H1 (cell line): ENCODE measurements at regions not wholly inside any gene's neighbourhood (a gene's known extent, or its start where the extent isn't known, plus 50 kb on each side); places are given as distances from the start of the nearest gene placed in this dataset.

ENCODE experiments used
- CTCF ChIA-PET: fragments of 300-600 bp; sonication (Branson Sonifier 250); formaldehyde crosslinking; loops from one replicate; lab custom pipeline; 2021; ENCODE audit not compliant: partially characterized antibody; lab: Charles Lee
- POLR2A ChIA-PET: fragments of 300-600 bp; sonication (Branson Sonifier 250); formaldehyde crosslinking; loops from one replicate; lab custom pipeline; 2021; ENCODE audit warnings: inconsistent platforms; ENCODE audit not compliant: partially characterized antibody; lab: Charles Lee
- DNase-seq, 2 experiments: peaks; one replicate each; pipeline versions ENCODE4 v3.0.0 to v3.0.0-alpha.2; 2010 to 2022; ENCODE audit warnings: low spot score in 2 of 2, low read depth in 1 of 2, mixed read lengths in 1 of 2
- FAIRE-seq: peaks from 2 replicates; lab custom pipeline; 2011; peaks lifted over from hg19 to GRCh38; lab: Jason Lieb, UNC
- H2AFZ ChIP-seq: 2 replicates; pipeline ENCODE4 v1.8.1; 2012; ENCODE audit warnings: low read length, inconsistent platforms
- H2AK5ac ChIP-seq: 2 replicates; pipeline ENCODE4 v1.6.1; 2013; ENCODE audit warnings: low read depth, low read length
- H2BK120ac ChIP-seq: replicated peaks from 2 replicates; pipeline ENCODE3; 2013; ENCODE audit warnings: low read depth, low read length, inconsistent platforms
- H2BK12ac ChIP-seq: 2 replicates; pipeline ENCODE4 v1.6.1; 2013; ENCODE audit warnings: low read depth, low read length
- H2BK15ac ChIP-seq: 2 replicates; pipeline ENCODE4 v1.6.1; 2013; ENCODE audit warnings: low read length
- H2BK20ac ChIP-seq: 2 replicates; pipeline ENCODE4 v1.6.1; 2013; ENCODE audit warnings: low read length
- H2BK5ac ChIP-seq: 2 replicates; pipeline ENCODE4 v1.6.1; 2013; ENCODE audit warnings: low read depth, low read length
- H3K14ac ChIP-seq: 2 replicates; pipeline ENCODE4 v1.6.1; 2013; ENCODE audit warnings: inconsistent platforms; ENCODE audit not compliant: insufficient read length
- H3K18ac ChIP-seq: 2 replicates; pipeline ENCODE4 v1.6.1; 2013; ENCODE audit warnings: low read length; ENCODE audit errors: extremely low read depth
- H3K23ac ChIP-seq: 2 replicates; pipeline ENCODE4 v1.6.1; 2013; ENCODE audit warnings: inconsistent platforms; ENCODE audit not compliant: insufficient read length
- H3K23me2 ChIP-seq: 2 replicates; pipeline ENCODE4 v1.6.1; 2013; ENCODE audit warnings: low read depth, low read length
- H3K27ac ChIP-seq: 2 replicates; pipeline ENCODE4 v1.6.1; 2011; ENCODE audit warnings: low read depth, low read length, inconsistent platforms
- H3K27me3 ChIP-seq, 4 experiments: replicated peaks in 1 of 4; 1 replicate in 1 of 4; 2 replicates in 3 of 4; pipeline versions ENCODE4 v1.6.1 to v1.8.1; 2011 to 2013; ENCODE audit warnings: low read length in 3 of 4, mild to moderate bottlenecking in 3 of 4, inconsistent platforms in 2 of 4, mixed read lengths in 2 of 4, moderate library complexity in 1 of 4; ENCODE audit not compliant: control insufficient read depth in 3 of 4, insufficient read depth in 3 of 4; ENCODE audit errors: extremely low read depth in 1 of 4
- H3K36me3 ChIP-seq, 4 experiments: 2 replicates each; pipeline versions ENCODE4 v1.6.1 to v1.8.1; 2011 to 2013; ENCODE audit warnings: mild to moderate bottlenecking in 4 of 4, low read length in 3 of 4, moderate library complexity in 2 of 4, control low read depth in 1 of 4, inconsistent platforms in 1 of 4; ENCODE audit not compliant: insufficient read depth in 4 of 4, control insufficient read depth in 2 of 4
- H3K4ac ChIP-seq: replicated peaks from 2 replicates; pipeline ENCODE3; 2013; ENCODE audit warnings: low read length, low read depth, mixed read lengths, inconsistent platforms; ENCODE audit not compliant: insufficient read length
- H3K4me1 ChIP-seq, 4 experiments: replicated peaks in 1 of 4; 1 replicate in 1 of 4; 2 replicates in 3 of 4; pipeline versions ENCODE4 v1.6.1 to v1.8.1; 2011 to 2013; ENCODE audit warnings: low read length in 3 of 4, inconsistent platforms in 2 of 4, mixed read lengths in 1 of 4; ENCODE audit not compliant: insufficient read depth in 4 of 4, control insufficient read depth in 3 of 4
- H3K4me2 ChIP-seq, 2 experiments: 2 replicates each; pipeline versions ENCODE4 v1.6.1 to v1.8.1; 2011 to 2013; ENCODE audit warnings: low read depth in 2 of 2, low read length in 2 of 2, control low read depth in 1 of 2, inconsistent platforms in 1 of 2, mild to moderate bottlenecking in 1 of 2; ENCODE audit not compliant: insufficient read depth in 1 of 2
- H3K4me3 ChIP-seq, 4 experiments: fragments of 200-600, 300-600 bp in 1 of 4; sonication (generic), shearing (Covaris generic), sonication (Bioruptor Twin) in 1 of 4; 2 replicates each; pipeline versions ENCODE4 v1.5.1 to v1.8.1; 2011 to 2016; ENCODE audit warnings: low read length in 4 of 4, low read depth in 3 of 4, control low read depth in 2 of 4, inconsistent platforms in 2 of 4, mild to moderate bottlenecking in 2 of 4, mixed read lengths in 1 of 4, moderate library complexity in 1 of 4; ENCODE audit not compliant: insufficient read depth in 2 of 4; ENCODE audit errors: extremely low read depth in 1 of 4
- H3K56ac ChIP-seq: replicated peaks from 2 replicates; pipeline ENCODE3; 2013; ENCODE audit warnings: low read depth, mild to moderate bottlenecking, mixed read lengths, low read length, inconsistent platforms; ENCODE audit not compliant: insufficient read length
- H3K79me1 ChIP-seq: 2 replicates; pipeline ENCODE4 v1.6.1; 2013; ENCODE audit warnings: low read depth, low read length, control low read depth
- H3K79me2 ChIP-seq, 2 experiments: 2 replicates each; pipeline versions ENCODE4 v1.6.1 to v1.8.1; 2012 to 2013; ENCODE audit warnings: low read length in 2 of 2, mild to moderate bottlenecking in 2 of 2, inconsistent platforms in 1 of 2; ENCODE audit not compliant: insufficient read depth in 2 of 2, control insufficient read depth in 1 of 2
- H3K9ac ChIP-seq, 4 experiments: replicated peaks in 1 of 4; 1 replicate in 1 of 4; 2 replicates in 3 of 4; pipeline versions ENCODE4 v1.6.1 to v1.8.1; 2011 to 2013; ENCODE audit warnings: low read depth in 3 of 4, low read length in 3 of 4, control low read depth in 2 of 4, mild to moderate bottlenecking in 2 of 4, moderate library complexity in 2 of 4, inconsistent platforms in 1 of 4; ENCODE audit errors: extremely low read depth in 1 of 4
- H3K9me3 ChIP-seq, 2 experiments: 2 replicates each; pipeline versions ENCODE4 v1.6.1 to v1.8.1; 2012 to 2013; ENCODE audit warnings: mild to moderate bottlenecking in 2 of 2, moderate library complexity in 2 of 2, control low read depth in 1 of 2, inconsistent platforms in 1 of 2, low read depth in 1 of 2, low read length in 1 of 2, mixed read lengths in 1 of 2; ENCODE audit not compliant: insufficient read depth in 2 of 2
- H4K20me1 ChIP-seq, 2 experiments: replicated peaks in 1 of 2; 2 replicates each; pipeline versions ENCODE3 to v1.8.1; 2011 to 2013; ENCODE audit warnings: inconsistent platforms in 2 of 2, low read length in 2 of 2, mild to moderate bottlenecking in 1 of 2; ENCODE audit not compliant: insufficient read depth in 2 of 2, control insufficient read depth in 1 of 2
- H4K5ac ChIP-seq: 2 replicates; pipeline ENCODE4 v1.6.1; 2013; ENCODE audit warnings: low read length, low read depth, mixed read lengths, inconsistent platforms; ENCODE audit not compliant: insufficient read length
- H4K8ac ChIP-seq: 2 replicates; pipeline ENCODE4 v1.8.0; 2013; ENCODE audit warnings: mild to moderate bottlenecking, moderate library complexity, low read length, inconsistent platforms; ENCODE audit not compliant: insufficient read depth; ENCODE audit errors: extremely low read depth
- H4K91ac ChIP-seq: replicated peaks from 2 replicates; pipeline ENCODE3; 2013; ENCODE audit warnings: low read length, mixed read lengths, inconsistent platforms; ENCODE audit not compliant: insufficient read length
- BACH1 ChIP-seq: IDR thresholded peaks from 2 replicates; pipeline ENCODE4 v1.6.1; 2012; ENCODE audit warnings: low read length, improper control_type of control experiment
- BCL11A ChIP-seq, 2 experiments: IDR thresholded peaks; one replicate each; pipeline ENCODE4 v1.6.1; 2011; ENCODE audit warnings: low read depth in 2 of 2, low read length in 2 of 2, mild to moderate bottlenecking in 2 of 2
- CEBPB ChIP-seq: IDR thresholded peaks from 2 replicates; pipeline ENCODE4 v1.6.1; 2012; ENCODE audit warnings: low read depth, low read length
- CHD1 ChIP-seq: IDR thresholded peaks from 2 replicates; pipeline ENCODE4 v1.6.1; 2012; ENCODE audit warnings: low read depth, low read length, improper control_type of control experiment
- CREB1 ChIP-seq: IDR thresholded peaks from 2 replicates; pipeline ENCODE4 v1.6.1; 2012; ENCODE audit warnings: inconsistent platforms
- E2F6 ChIP-seq: IDR thresholded peaks from 2 replicates; pipeline ENCODE4 v1.6.1; 2012; ENCODE audit warnings: inconsistent platforms
- FOSL1 ChIP-seq: IDR thresholded peaks from 2 replicates; pipeline ENCODE4 v1.6.1; 2011; ENCODE audit warnings: mild to moderate bottlenecking, low read depth, low read length, moderate library complexity; ENCODE audit not compliant: insufficient read depth
- GABPA ChIP-seq: IDR thresholded peaks from 2 replicates; pipeline ENCODE4 v1.6.1; 2011; ENCODE audit warnings: mild to moderate bottlenecking, low read length, moderate library complexity, borderline replicate concordance; ENCODE audit not compliant: insufficient read depth
- GTF2F1 ChIP-seq: IDR thresholded peaks from 2 replicates; pipeline ENCODE4 v1.6.1; 2012; ENCODE audit warnings: low read depth, low read length, improper control_type of control experiment, borderline replicate concordance
- POLR2A ChIP-seq, 2 experiments: IDR thresholded peaks; 1 replicate in 1 of 2; 2 replicates in 1 of 2; pipeline ENCODE4 v1.6.1; 2011; ENCODE audit warnings: low read depth in 2 of 2, low read length in 2 of 2, mild to moderate bottlenecking in 2 of 2; ENCODE audit errors: control extremely low read depth in 1 of 2
- RBBP5 ChIP-seq: IDR thresholded peaks from 2 replicates; pipeline ENCODE4 v1.7.1; 2012; ENCODE audit warnings: low read depth, mild to moderate bottlenecking, inconsistent platforms, low read length, moderate library complexity, borderline replicate concordance
- RNF2 ChIP-seq: fragments of 200-900, 300-1000 bp; sonication (generic); IDR thresholded peaks from 2 replicates; pipeline ENCODE4 v1.7.1; 2016; ENCODE audit warnings: borderline replicate concordance, low read depth, mild to moderate bottlenecking, antibody characterized with exemption, low read length; ENCODE audit not compliant: poor library complexity, severe bottlenecking; ENCODE audit errors: missing control alignments
- SP1 ChIP-seq: IDR thresholded peaks from 2 replicates; pipeline ENCODE4 v1.6.1; 2011; ENCODE audit warnings: low read depth, low read length
- SUZ12 ChIP-seq: fragments of 200-600 bp; sonication (generic); IDR thresholded peaks from 2 replicates; pipeline ENCODE4 v1.6.1; 2012; ENCODE audit warnings: mild to moderate bottlenecking, inconsistent platforms, low read length, moderate library complexity, mixed read lengths
- TAF1 ChIP-seq: IDR thresholded peaks from 2 replicates; pipeline ENCODE4 v1.6.1; 2011; ENCODE audit warnings: mild to moderate bottlenecking, low read depth, low read length
- YY1 ChIP-seq: IDR thresholded peaks from 2 replicates; pipeline ENCODE4 v1.6.1; 2011; ENCODE audit warnings: low read depth, mild to moderate bottlenecking, low read length
- WGBS, 2 experiments: shearing (Covaris generic) in 1 of 2; methylation state at CpG; one replicate each; pipeline versions ENCODE4 v1.1.6 to v1.1.7; 2013 to 2015; ENCODE audit warnings: low lambda C conversion rate in 2 of 2, mixed read lengths in 2 of 2, inconsistent platforms in 1 of 2, low coverage in 1 of 2, missing lambda C conversion rate in 1 of 2; ENCODE audit not compliant: insufficient replicate concordance in 2 of 2, insufficient coverage in 1 of 2, insufficient read length in 1 of 2; ENCODE audit errors: extremely low coverage in 1 of 2, missing lambda C conversion rate in 1 of 2; 5-methylcytosine and 5-hydroxymethylcytosine counted together

- no peaks in the 10 kb centered on the region for H3K36me3 ChIP-seq
- DNase-seq (no peak), FAIRE-seq (no peak)
- no peaks in the 10 kb centered on the region for H3K79me2 ChIP-seq
- no peak overlapping the region for H4K91ac ChIP-seq
- H3K23ac ChIP-seq = no peak overlapping the region
- no peak for TF ChIP-seq RNF2
- TF ChIP-seq YY1 = no peak
- TF ChIP-seq RBBP5 = no peak
- no peak for TF ChIP-seq CEBPB
- no peak for TF ChIP-seq CREB1
- no peak for TF ChIP-seq BCL11A (IDR thresholded peaks at IDR 0.05; ENCODE audit: low read depth in 2 of 2, low read length in 2 of 2)
- TF ChIP-seq TAF1 = no peak
- no peak for TF ChIP-seq POLR2A (IDR thresholded peaks at IDR 0.05; ENCODE audit: control extremely low read depth in 1 of 2, low read depth in 2 of 2, low read length in 2 of 2)
- TF ChIP-seq SP1 = no peak
- no peak for TF ChIP-seq BACH1
- no peak for TF ChIP-seq CHD1
- TF ChIP-seq E2F6 = no peak
- TF ChIP-seq GTF2F1 = no peak
- TF ChIP-seq GABPA = no peak
- TF ChIP-seq SUZ12 = no peak
- no peak for TF ChIP-seq FOSL1
- H4K5ac ChIP-seq = no peak overlapping the region
- no peak overlapping the region for H2BK120ac ChIP-seq
- ChIA-PET CTCF (no interaction called here), POLR2A (no interaction called here)
- no peak overlapping the region for H3K4me2 ChIP-seq
- H2BK15ac ChIP-seq = no peak overlapping the region
- peak overlapping the region; percentile 64; the same call in 1 of the 2 replicates for H2AFZ ChIP-seq
- no peaks in the 10 kb centered on the region for H3K23me2 ChIP-seq
- H3K9ac ChIP-seq = no peak overlapping the region
- H3K9me3 ChIP-seq = no peaks in the 10 kb centered on the region
- H3K79me1 ChIP-seq = no peaks in the 10 kb centered on the region
- no peak overlapping the region for H2BK12ac ChIP-seq
- no peak overlapping the region for H3K14ac ChIP-seq
- no peak overlapping the region for H3K18ac ChIP-seq
- H4K8ac ChIP-seq = no peak overlapping the region
- no peaks in the 10 kb centered on the region for H3K27me3 ChIP-seq
- peaks cover 3 to 11% (median 5%) of the 10 kb centered on the region in 4 experiments; a peak in 6 of 7 replicates for H3K4me1 ChIP-seq
- no peak overlapping the region for H3K56ac ChIP-seq
- 88 to 100% methylated on average over 5 to 6 of the region's 6 CpGs for WGBS, 2 experiments
- no peak overlapping the region for H3K27ac ChIP-seq
- H2BK5ac ChIP-seq = no peak overlapping the region
- H4K20me1 ChIP-seq = no peaks in the 10 kb centered on the region
- H3K4ac ChIP-seq = no peak overlapping the region
- no peak overlapping the region for H2AK5ac ChIP-seq
- H3K4me3 ChIP-seq = no peak overlapping the region
- no peak overlapping the region for H2BK20ac ChIP-seq
Observed at GRCh38 chr2:66702301-66702700, 267.4 kb downstream of the MEIS1 start.
